GM19035 (cell line): ENCODE measurements at regions not wholly inside any gene's neighbourhood (a gene's known extent, or its start where the extent isn't known, plus 50 kb on each side); places are given as distances from the start of the nearest gene placed in this dataset.

ENCODE experiments used
- ATAC-seq: cut with Tn5 transposase; IDR thresholded peaks from one replicate; pipeline ENCODE4 v1.9.1; 2021; ENCODE audit not compliant: unreplicated experiment

GRCh38 chrX:124280294-124280902, 52.1 kb upstream of the TEX13D start:
- ATAC-seq: no peak

- ATAC-seq: no peak
Measured at GRCh38 chrX:124282580-124282979, 49.9 kb upstream of the TEX13D start.
